KMS-11 (cell line): ENCODE measurements at regions not wholly inside any gene's neighbourhood (a gene's known extent, or its start where the extent isn't known, plus 50 kb on each side); places are given as distances from the start of the nearest gene placed in this dataset.

Experiments
- H2AFZ ChIP-seq: fragments of 200-600 bp; sonication (generic); 2 replicates; pipeline ENCODE4 v1.6.1; 2016; ENCODE audit warnings: antibody characterized with exemption, mixed run types, low read depth
- H3K27ac ChIP-seq: fragments of 200-600 bp; sonication (generic); 2 replicates; pipeline ENCODE4 v1.6.1; 2016; ENCODE audit warnings: mild to moderate bottlenecking, mixed run types
- H3K27me3 ChIP-seq: fragments of 200-600 bp; sonication (generic); 2 replicates; pipeline ENCODE4 v1.6.1; 2017; ENCODE audit warnings: mild to moderate bottlenecking, low read depth, mixed run types, moderate library complexity; ENCODE audit not compliant: insufficient read depth
- H3K36me3 ChIP-seq: fragments of 200-600 bp; sonication (generic); 2 replicates; pipeline ENCODE4 v1.6.1; 2017; ENCODE audit warnings: mild to moderate bottlenecking, mixed run types; ENCODE audit not compliant: insufficient read depth
- H3K4me1 ChIP-seq: fragments of 200-600 bp; sonication (generic); 2 replicates; pipeline ENCODE4 v1.6.1; 2016; ENCODE audit warnings: mild to moderate bottlenecking, low read depth, mixed run types; ENCODE audit not compliant: poor library complexity, severe bottlenecking
- H3K4me2 ChIP-seq: fragments of 200-600 bp; sonication (generic); 2 replicates; pipeline ENCODE4 v1.7.0; 2016; ENCODE audit warnings: mild to moderate bottlenecking, mixed run types
- H3K4me3 ChIP-seq: fragments of 200-600 bp; sonication (generic); IDR thresholded peaks from 2 replicates; pipeline ENCODE4 v1.6.1; 2017; ENCODE audit warnings: low read depth, low read length, mixed read lengths; ENCODE audit not compliant: insufficient read depth
- H3K79me2 ChIP-seq: fragments of 200-600 bp; sonication (generic); 2 replicates; pipeline ENCODE4 v1.6.1; 2016; ENCODE audit warnings: low read depth, mixed run types; ENCODE audit not compliant: insufficient read depth
- H3K9ac ChIP-seq: fragments of 200-600 bp; sonication (generic); 2 replicates; pipeline ENCODE4 v1.6.1; 2016; ENCODE audit warnings: mild to moderate bottlenecking, mixed run types
- H4K20me1 ChIP-seq: fragments of 200-600 bp; sonication (generic); 2 replicates; pipeline ENCODE4 v1.6.1; 2016; ENCODE audit warnings: mild to moderate bottlenecking, mixed run types; ENCODE audit not compliant: insufficient read depth
- TF ChIP-seq, protein P1 (sequence below): fragments of 200-600 bp; sonication (generic); conservative IDR thresholded peaks from 2 replicates; pipeline ENCODE4 v1.6.1; 2017; ENCODE audit warnings: low read depth, mild to moderate bottlenecking, antibody characterized with exemption, low read length, moderate library complexity, mixed read lengths

DNA sequence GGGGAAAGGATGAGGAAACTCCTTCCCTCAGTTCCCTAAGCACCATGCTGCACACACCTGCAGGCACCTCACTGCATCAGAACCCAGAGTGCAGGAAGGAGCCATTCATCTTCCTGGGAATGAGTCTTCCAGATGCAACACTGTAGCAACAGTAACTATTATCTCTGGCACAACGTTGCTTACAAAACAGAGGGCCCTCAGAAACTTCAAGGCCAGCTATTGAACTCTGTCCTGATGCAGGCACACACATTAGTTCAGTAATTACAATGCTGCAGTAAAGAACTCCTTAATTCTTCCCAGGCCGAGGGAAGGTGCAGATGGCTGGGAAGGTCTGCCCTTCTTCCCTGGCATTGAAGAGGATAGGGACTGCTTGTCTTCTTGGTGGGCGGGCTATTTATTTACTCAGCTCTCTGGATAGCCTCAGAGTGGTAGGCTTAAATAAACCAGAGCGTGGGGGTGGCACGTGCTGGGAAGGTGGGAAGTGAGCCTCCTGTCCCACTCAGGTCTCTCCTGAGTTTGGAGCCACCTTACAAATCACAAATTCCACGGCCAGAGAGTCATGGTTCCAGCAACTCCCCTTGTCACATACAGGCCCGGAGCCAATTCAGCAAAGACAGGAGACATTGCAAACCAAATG lies 125.1 kb upstream of the JCAD start:
- Histone ChIP-seq H3K27me3 (no peaks in the 10 kb centered on the region), H4K20me1 (no peaks in the 10 kb centered on the region), H3K4me1 (no peaks in the 10 kb centered on the region), H3K4me3 (no peak overlapping the region), H2AFZ (no peak overlapping the region), H3K36me3 (no peaks in the 10 kb centered on the region), H3K79me2 (no peaks in the 10 kb centered on the region), H3K9ac (no peak overlapping the region), H3K27ac (no peak overlapping the region), H3K4me2 (no peak overlapping the region)
- TF ChIP-seq, protein P1, sequence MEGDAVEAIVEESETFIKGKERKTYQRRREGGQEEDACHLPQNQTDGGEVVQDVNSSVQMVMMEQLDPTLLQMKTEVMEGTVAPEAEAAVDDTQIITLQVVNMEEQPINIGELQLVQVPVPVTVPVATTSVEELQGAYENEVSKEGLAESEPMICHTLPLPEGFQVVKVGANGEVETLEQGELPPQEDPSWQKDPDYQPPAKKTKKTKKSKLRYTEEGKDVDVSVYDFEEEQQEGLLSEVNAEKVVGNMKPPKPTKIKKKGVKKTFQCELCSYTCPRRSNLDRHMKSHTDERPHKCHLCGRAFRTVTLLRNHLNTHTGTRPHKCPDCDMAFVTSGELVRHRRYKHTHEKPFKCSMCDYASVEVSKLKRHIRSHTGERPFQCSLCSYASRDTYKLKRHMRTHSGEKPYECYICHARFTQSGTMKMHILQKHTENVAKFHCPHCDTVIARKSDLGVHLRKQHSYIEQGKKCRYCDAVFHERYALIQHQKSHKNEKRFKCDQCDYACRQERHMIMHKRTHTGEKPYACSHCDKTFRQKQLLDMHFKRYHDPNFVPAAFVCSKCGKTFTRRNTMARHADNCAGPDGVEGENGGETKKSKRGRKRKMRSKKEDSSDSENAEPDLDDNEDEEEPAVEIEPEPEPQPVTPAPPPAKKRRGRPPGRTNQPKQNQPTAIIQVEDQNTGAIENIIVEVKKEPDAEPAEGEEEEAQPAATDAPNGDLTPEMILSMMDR: no peak

DNA sequence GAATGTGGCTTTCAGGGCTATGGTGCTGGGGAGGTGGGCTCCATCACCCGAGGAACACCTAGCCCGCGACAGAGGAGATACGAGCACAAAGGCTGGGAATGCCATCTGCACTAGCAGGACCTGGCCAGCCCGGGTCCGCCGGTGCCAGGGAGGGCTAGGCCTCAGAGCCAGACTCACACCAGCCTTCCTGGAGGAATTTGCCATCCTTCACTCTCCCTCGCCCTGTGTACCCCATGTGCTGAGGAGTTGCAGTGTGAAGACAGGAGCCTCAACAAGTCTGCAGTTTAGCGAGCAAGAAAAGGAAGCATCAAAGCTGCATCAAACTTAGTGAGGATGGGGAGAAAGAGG lies 123.6 kb upstream of the JCAD start:
- TF ChIP-seq, protein P1: no peak
- no peaks in the 10 kb centered on the region for H3K79me2 ChIP-seq
- H3K4me2 ChIP-seq: no peak overlapping the region
- H2AFZ ChIP-seq: no peak overlapping the region
- H3K9ac ChIP-seq: no peak overlapping the region
- no peaks in the 10 kb centered on the region for H3K27me3 ChIP-seq
- no peak overlapping the region for H3K4me3 ChIP-seq
- no peaks in the 10 kb centered on the region for H4K20me1 ChIP-seq
- H3K27ac ChIP-seq: no peak overlapping the region
- no peaks in the 10 kb centered on the region for H3K4me1 ChIP-seq
- H3K36me3 ChIP-seq: no peaks in the 10 kb centered on the region

DNA sequence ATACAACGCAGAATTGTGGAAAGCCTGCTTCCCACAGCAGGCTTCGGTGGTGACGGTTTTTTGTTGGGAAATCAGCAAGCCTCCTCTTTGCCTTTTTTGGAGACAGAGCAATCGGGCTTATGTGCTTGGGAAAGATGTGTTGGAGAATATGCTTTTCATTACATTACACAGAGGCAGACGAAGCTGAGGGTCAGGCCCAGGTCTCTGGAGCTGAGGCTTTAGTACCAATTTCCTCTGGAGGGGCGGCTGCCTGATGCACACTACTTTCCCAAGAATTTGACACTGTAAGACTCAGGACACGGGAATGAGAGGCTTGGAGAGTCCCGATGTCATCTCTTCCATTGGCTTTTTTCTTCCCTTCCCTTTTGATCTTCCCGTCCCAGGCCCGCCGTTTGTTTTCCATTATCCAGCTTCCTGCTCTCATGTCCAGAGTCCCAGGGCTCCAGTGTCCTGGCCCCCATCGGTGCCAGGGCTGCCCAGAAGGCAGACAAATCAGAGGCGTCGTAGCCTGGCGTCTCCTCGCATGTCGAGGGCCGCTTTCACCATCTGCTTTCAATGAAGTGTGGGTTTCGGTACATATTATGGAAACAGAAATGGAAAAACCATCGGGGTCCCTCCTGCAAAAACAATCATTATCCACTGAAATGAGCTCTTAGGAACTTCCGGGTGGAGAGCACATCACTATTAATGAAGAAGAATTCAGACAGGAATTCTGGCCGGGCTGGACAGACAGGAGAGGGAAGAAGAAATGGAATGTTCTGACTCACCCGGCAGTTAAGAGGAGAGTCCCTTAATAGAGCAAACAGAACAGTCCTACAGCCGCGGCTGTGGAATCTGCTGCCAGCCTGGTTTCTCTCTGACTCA lies 123.0 kb upstream of the JCAD start:
- TF ChIP-seq, protein P1: no peak
- Histone ChIP-seq H2AFZ (no peak overlapping the region), H3K4me2 (no peak overlapping the region), H4K20me1 (no peaks in the 10 kb centered on the region), H3K4me3 (no peak overlapping the region), H3K36me3 (no peaks in the 10 kb centered on the region), H3K4me1 (no peaks in the 10 kb centered on the region), H3K9ac (no peak overlapping the region), H3K27ac (no peak overlapping the region), H3K27me3 (no peaks in the 10 kb centered on the region), H3K79me2 (no peaks in the 10 kb centered on the region)

DNA sequence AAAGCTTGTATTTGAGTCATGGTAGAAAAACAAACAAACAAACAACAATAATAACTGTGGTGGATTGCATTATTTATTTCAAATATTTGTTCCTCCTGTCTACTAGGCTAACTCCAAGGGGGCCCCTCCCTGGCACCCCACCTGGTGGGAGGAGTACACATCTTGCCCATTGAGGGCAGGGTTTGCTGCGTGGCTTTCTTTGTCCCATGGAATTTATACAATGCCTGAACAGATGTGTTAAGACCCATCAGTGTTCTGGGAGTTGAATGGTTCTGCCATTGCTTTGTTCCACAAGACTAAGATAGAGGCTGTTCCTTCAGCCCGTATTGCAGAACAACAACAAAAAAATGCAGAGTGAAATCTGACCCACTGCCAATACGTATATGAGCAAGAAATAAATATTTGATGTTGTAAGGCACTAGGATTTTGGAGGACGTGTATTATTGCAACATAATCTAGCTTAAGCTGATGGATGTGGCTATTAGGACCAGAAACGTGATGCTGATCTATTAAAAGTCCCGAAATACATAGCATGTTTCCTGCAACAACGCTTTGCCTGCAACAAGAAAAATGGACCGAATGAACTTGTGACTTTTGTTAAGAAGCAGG lies 119.1 kb upstream of the JCAD start:
- TF ChIP-seq, protein P1: no peak
- Histone ChIP-seq H2AFZ (no peak overlapping the region), H3K9ac (no peak overlapping the region), H3K79me2 (no peaks in the 10 kb centered on the region), H3K27ac (no peak overlapping the region), H3K27me3 (no peaks in the 10 kb centered on the region), H3K4me3 (no peak overlapping the region), H3K36me3 (no peaks in the 10 kb centered on the region), H4K20me1 (no peaks in the 10 kb centered on the region), H3K4me2 (no peak overlapping the region), H3K4me1 (no peaks in the 10 kb centered on the region)
